Adrenal gland (tissue), 5 donors: ENCODE measurements at regions not wholly inside any gene's neighbourhood (a gene's known extent, or its start where the extent isn't known, plus 50 kb on each side); places are given as distances from the start of the nearest gene placed in this dataset.

Source experiments
- POLR2A ChIP-seq, 2 donors: fragments of 450-650 bp; IDR thresholded peaks; one replicate each; pipeline ENCODE4 v1.6.1; 2017; ENCODE audit warnings: antibody characterized with exemption in 2 of 2, mild to moderate bottlenecking in 2 of 2, moderate library complexity in 1 of 2
- TF ChIP-seq, protein P1 (sequence below), 6 experiments: fragments of 450-650 bp in 4 of 6; fragments of 200-600 bp in 2 of 6; sonication (generic) in 1 of 6; IDR thresholded peaks; 1 replicate in 5 of 6; 2 replicates in 1 of 6; pipeline versions ENCODE4 v1.5.1 to v1.8.0; 2016 to 2021; ENCODE audit warnings: antibody characterized with exemption in 6 of 6, mild to moderate bottlenecking in 2 of 6, moderate library complexity in 1 of 6
- donor health status: DM: no; HTN: no; CAD: no.

GRCh38 chr4:123849495-123849894, 452.9 kb downstream of the SPRY1 start:
- TF ChIP-seq, protein P1, sequence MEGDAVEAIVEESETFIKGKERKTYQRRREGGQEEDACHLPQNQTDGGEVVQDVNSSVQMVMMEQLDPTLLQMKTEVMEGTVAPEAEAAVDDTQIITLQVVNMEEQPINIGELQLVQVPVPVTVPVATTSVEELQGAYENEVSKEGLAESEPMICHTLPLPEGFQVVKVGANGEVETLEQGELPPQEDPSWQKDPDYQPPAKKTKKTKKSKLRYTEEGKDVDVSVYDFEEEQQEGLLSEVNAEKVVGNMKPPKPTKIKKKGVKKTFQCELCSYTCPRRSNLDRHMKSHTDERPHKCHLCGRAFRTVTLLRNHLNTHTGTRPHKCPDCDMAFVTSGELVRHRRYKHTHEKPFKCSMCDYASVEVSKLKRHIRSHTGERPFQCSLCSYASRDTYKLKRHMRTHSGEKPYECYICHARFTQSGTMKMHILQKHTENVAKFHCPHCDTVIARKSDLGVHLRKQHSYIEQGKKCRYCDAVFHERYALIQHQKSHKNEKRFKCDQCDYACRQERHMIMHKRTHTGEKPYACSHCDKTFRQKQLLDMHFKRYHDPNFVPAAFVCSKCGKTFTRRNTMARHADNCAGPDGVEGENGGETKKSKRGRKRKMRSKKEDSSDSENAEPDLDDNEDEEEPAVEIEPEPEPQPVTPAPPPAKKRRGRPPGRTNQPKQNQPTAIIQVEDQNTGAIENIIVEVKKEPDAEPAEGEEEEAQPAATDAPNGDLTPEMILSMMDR (IDR thresholded peaks at IDR 0.05), result no peak
- TF ChIP-seq POLR2A (IDR thresholded peaks at IDR 0.05), result no peak
